IMR-90 (cell line): ENCODE measurements at regions not wholly inside any gene's neighbourhood (a gene's known extent, or its start where the extent isn't known, plus 50 kb on each side); places are given as distances from the start of the nearest gene placed in this dataset.

ENCODE experiments used
- ATAC-seq: fragments of 200-7000 bp; cut with Tn5 transposase; 2 replicates; pipeline ENCODE4 v1.9.1; 2020; ENCODE audit warnings: low read depth, mild to moderate bottlenecking, moderate library complexity
- BruUV-seq: library from RNA; stranded (reverse); fragments of 400-500 nt; replicated peaks from 2 replicates; lab custom pipeline; 2021; lab: Mats Ljungman, UMichigan
- CTCF ChIA-PET: fragments of 300-600 bp; formaldehyde crosslinking; extraction: SDS; loops from one replicate; lab custom pipeline; 2021; ENCODE audit warnings: antibody characterized with exemption; lab: Yijun Ruan, JAX
- POLR2A ChIA-PET: fragments of 300-600 bp; sonication (Branson Sonifier 250); formaldehyde crosslinking; loops from one replicate; lab custom pipeline; 2022; ENCODE audit warnings: antibody characterized with exemption; ENCODE audit not compliant: unreplicated experiment; lab: Charles Lee
- DNase-seq: peaks from one replicate; pipeline ENCODE4 v3.0.0; 2013
- H2AFZ ChIP-seq: replicated peaks from 2 replicates; pipeline ENCODE3; 2013; ENCODE audit warnings: low read length, mild to moderate bottlenecking; ENCODE audit not compliant: poor library complexity
- H2AK5ac ChIP-seq: 2 replicates; pipeline ENCODE4 v1.6.1; 2013; ENCODE audit warnings: low read depth, low read length, inconsistent platforms
- H2AK9ac ChIP-seq: replicated peaks from 2 replicates; pipeline ENCODE3; 2013; ENCODE audit warnings: mild to moderate bottlenecking, low read depth, low read length, moderate library complexity; ENCODE audit not compliant: poor library complexity
- H2BK120ac ChIP-seq: 2 replicates; pipeline ENCODE4 v1.6.1; 2013; ENCODE audit warnings: low read depth, low read length, inconsistent platforms
- H2BK15ac ChIP-seq: 3 replicates; pipeline ENCODE4 v1.6.1; 2013; ENCODE audit warnings: low read depth, low read length, inconsistent platforms
- H2BK20ac ChIP-seq: 2 replicates; pipeline ENCODE4 v1.6.1; 2013; ENCODE audit warnings: low read depth, mild to moderate bottlenecking, inconsistent platforms, low read length, moderate library complexity
- H2BK5ac ChIP-seq: 2 replicates; pipeline ENCODE4 v1.6.1; 2013; ENCODE audit warnings: mild to moderate bottlenecking, low read depth, low read length, inconsistent platforms; ENCODE audit not compliant: poor library complexity, severe bottlenecking
- H3K14ac ChIP-seq: replicated peaks from 2 replicates; pipeline ENCODE4 v1.6.1; 2013; ENCODE audit warnings: low read depth, low read length, inconsistent platforms
- H3K18ac ChIP-seq: 2 replicates; pipeline ENCODE4 v1.6.1; 2013; ENCODE audit warnings: low read depth, low read length, control low read depth
- H3K23ac ChIP-seq: 2 replicates; pipeline ENCODE4 v1.6.1; 2013; ENCODE audit warnings: low read depth, low read length, inconsistent platforms
- H3K27ac ChIP-seq: 2 replicates; pipeline ENCODE4 v1.5.1; 2013; ENCODE audit warnings: mild to moderate bottlenecking, control low read depth, low read length; ENCODE audit not compliant: insufficient read depth
- H3K27me3 ChIP-seq: 2 replicates; pipeline ENCODE4 v1.6.1; 2013; ENCODE audit warnings: low read length; ENCODE audit not compliant: control insufficient read depth, insufficient read depth
- H3K36me3 ChIP-seq: 2 replicates; pipeline ENCODE4 v1.6.1; 2013; ENCODE audit warnings: low read length, mixed read lengths; ENCODE audit not compliant: control insufficient read depth, insufficient read depth
- H3K4ac ChIP-seq: 2 replicates; pipeline ENCODE4 v1.6.1; 2013; ENCODE audit warnings: low read depth, low read length, inconsistent platforms
- H3K4me1 ChIP-seq: 2 replicates; pipeline ENCODE4 v1.6.1; 2013; ENCODE audit warnings: low read length, mixed read lengths; ENCODE audit not compliant: control insufficient read depth, insufficient read depth
- H3K4me2 ChIP-seq: 2 replicates; pipeline ENCODE4 v1.6.1; 2013; ENCODE audit warnings: low read depth, mild to moderate bottlenecking, control low read depth, low read length, moderate library complexity
- H3K4me3 ChIP-seq: 2 replicates; pipeline ENCODE4 v1.5.1; 2013; ENCODE audit warnings: low read depth, mild to moderate bottlenecking, control low read depth, low read length, moderate library complexity; ENCODE audit not compliant: insufficient read depth
- H3K56ac ChIP-seq: 2 replicates; pipeline ENCODE4 v1.6.1; 2013; ENCODE audit warnings: low read length, inconsistent platforms; ENCODE audit not compliant: insufficient read depth; ENCODE audit errors: extremely low read depth
- H3K79me1 ChIP-seq, 2 experiments: 2 replicates each; pipeline ENCODE4 v1.6.1; 2013; ENCODE audit warnings: low read length in 2 of 2, inconsistent platforms in 1 of 2, low read depth in 1 of 2
- H3K9ac ChIP-seq: 2 replicates; pipeline ENCODE4 v1.6.1; 2013; ENCODE audit warnings: low read depth, low read length, control low read depth
- H3K9me1 ChIP-seq: 2 replicates; pipeline ENCODE4 v1.6.1; 2013; ENCODE audit warnings: low read length, inconsistent platforms; ENCODE audit not compliant: insufficient read depth
- H3K9me3 ChIP-seq: 2 replicates; pipeline ENCODE4 v1.6.1; 2013; ENCODE audit warnings: low read length; ENCODE audit not compliant: control insufficient read depth, insufficient read depth
- H4K20me1 ChIP-seq: 2 replicates; pipeline ENCODE4 v1.6.1; 2013; ENCODE audit warnings: low read length, inconsistent platforms; ENCODE audit not compliant: insufficient read depth
- H4K5ac ChIP-seq: 2 replicates; pipeline ENCODE4 v1.6.1; 2013; ENCODE audit warnings: mild to moderate bottlenecking, low read depth, low read length, control low read depth
- H4K8ac ChIP-seq, 2 experiments: 2 replicates each; pipeline ENCODE4 v1.6.1; 2013; ENCODE audit warnings: low read depth in 2 of 2, low read length in 2 of 2, control low read depth in 1 of 2, inconsistent platforms in 1 of 2
- H4K91ac ChIP-seq: 2 replicates; pipeline ENCODE4 v1.6.1; 2013; ENCODE audit warnings: low read depth, low read length, inconsistent platforms; ENCODE audit not compliant: insufficient read depth
- CEBPB ChIP-seq: IDR thresholded peaks from 2 replicates; pipeline ENCODE4 v1.6.1; 2012; ENCODE audit warnings: low read depth, low read length, improper control_type of control experiment
- CHD1 ChIP-seq: IDR thresholded peaks from 2 replicates; pipeline ENCODE4 v1.6.1; 2012; ENCODE audit warnings: low read depth, low read length, improper control_type of control experiment
- FOS ChIP-seq: fragments of 150-350 bp; IDR thresholded peaks from 2 replicates; pipeline ENCODE4 v1.6.1; 2016; ENCODE audit warnings: low read depth, low read length
- MAFK ChIP-seq: IDR thresholded peaks from 2 replicates; pipeline ENCODE4 v1.6.1; 2012; ENCODE audit warnings: low read depth, low read length, improper control_type of control experiment
- MAZ ChIP-seq: IDR thresholded peaks from 2 replicates; pipeline ENCODE4 v1.6.1; 2012; ENCODE audit warnings: low read depth, mild to moderate bottlenecking, low read length, improper control_type of control experiment, moderate library complexity, borderline replicate concordance
- POLR2A ChIP-seq: IDR thresholded peaks from 2 replicates; pipeline ENCODE4 v1.6.1; 2012; ENCODE audit warnings: mild to moderate bottlenecking, low read depth, low read length
- RAD21 ChIP-seq: IDR thresholded peaks from 2 replicates; pipeline ENCODE4 v1.6.1; 2012; ENCODE audit warnings: low read length, improper control_type of control experiment
- RCOR1 ChIP-seq: IDR thresholded peaks from 2 replicates; pipeline ENCODE4 v1.6.1; 2012; ENCODE audit warnings: mild to moderate bottlenecking, low read length, improper control_type of control experiment; ENCODE audit not compliant: insufficient replicate concordance
- SMC3 ChIP-seq: fragments of 150-350 bp; IDR thresholded peaks from 2 replicates; pipeline ENCODE4 v1.6.1; 2016; ENCODE audit warnings: low read depth, mild to moderate bottlenecking, antibody characterized with exemption, low read length, moderate library complexity
- WGBS, 2 experiments: methylation state at CpG; one replicate each; pipeline versions ENCODE4 v1.1.5 to v1.1.7; 2013; ENCODE audit warnings: missing lambda C conversion rate in 2 of 2; ENCODE audit not compliant: insufficient read length in 1 of 2; ENCODE audit errors: extremely low coverage in 2 of 2; 5-methylcytosine and 5-hydroxymethylcytosine counted together
- dilution Hi-C: fragments of 300-500 bp; cut with HindIII; formaldehyde crosslinking; loops from one replicate; pipeline ENCODE4 v1.14.3; 2018; ENCODE audit warnings: low sequenced_read_pairs; ENCODE audit not compliant: unreplicated experiment
- in situ Hi-C: fragments of 300-500 bp; cut with MboI; formaldehyde crosslinking; loops from 3 replicates; pipeline ENCODE4 v1.14.3; 2019; ENCODE audit warnings: low sequenced_read_pairs, inconsistent platforms, mixed read lengths
- intact Hi-C: fragments of 100-400 bp; cut with micrococcal nuclease; formaldehyde crosslinking; loops from 2 replicates; pipeline ENCODE4 v1.10.0; 2022
- TF ChIP-seq, protein P1 (sequence below): fragments of 150-350 bp; IDR thresholded peaks from 2 replicates; pipeline ENCODE4 v1.6.1; 2016; ENCODE audit warnings: low read depth, mild to moderate bottlenecking, low read length, moderate library complexity, borderline replicate concordance

DNA sequence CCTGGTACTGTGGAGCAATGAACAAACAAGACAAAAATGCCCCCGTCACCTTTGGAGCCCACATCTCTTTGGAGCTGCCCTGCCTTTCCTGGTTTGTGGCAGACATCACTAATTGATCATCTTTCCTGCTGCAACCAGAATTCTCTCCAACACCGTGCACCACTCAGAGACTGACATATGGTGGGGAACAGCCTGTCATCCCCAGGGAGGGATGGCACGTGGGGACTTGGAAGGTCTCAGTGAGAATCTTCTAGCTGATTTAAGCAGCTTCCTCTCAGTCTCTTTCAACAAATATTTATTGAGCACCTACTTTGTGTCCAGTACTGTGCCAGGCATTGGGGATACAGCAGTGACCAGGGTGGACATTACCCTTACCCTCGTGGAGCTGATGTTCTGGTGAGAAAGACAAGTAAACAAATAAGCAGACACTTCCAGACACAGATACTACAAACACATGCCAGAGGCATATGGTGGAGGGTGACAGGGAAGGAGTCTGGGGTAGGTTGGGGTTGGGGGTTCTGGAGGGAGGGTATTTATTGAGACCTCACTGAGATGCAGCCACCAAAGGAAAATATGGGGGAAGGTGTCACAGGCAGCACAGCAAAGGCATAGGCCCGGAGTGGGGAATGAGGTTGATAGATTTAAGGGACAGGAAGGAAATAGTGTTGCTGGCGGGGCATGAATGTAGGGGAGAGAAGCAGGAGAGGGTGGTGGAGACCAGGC is 82.3 kb downstream of the CEBPB start:
- Histone ChIP-seq H4K5ac (peak overlapping the region; percentile 8; the same call in 1 of the 2 replicates), H3K4ac (peak overlapping the region; percentile 52; the same call in 1 of the 2 replicates), H2BK15ac (peak overlapping the region; percentile 53; the same call in 1 of the 3 replicates), H3K14ac (0 out of 2 replicates have a peak overlapping the region, but pooled peaks have one; percentile 0), H2BK120ac (peak overlapping the region; percentile 68), H3K27ac (no peak overlapping the region), H3K4me2 (no peak overlapping the region), H3K4me3 (no peak overlapping the region), H3K79me1 (no peaks in the 10 kb centered on the region), H3K9me3 (no peaks in the 10 kb centered on the region), H3K4me1 (no peaks in the 10 kb centered on the region; the same call in 1 of the 2 replicates), H2BK5ac (no peak overlapping the region), H3K9ac (no peak overlapping the region), H3K18ac (no peak overlapping the region), H3K9me1 (no peaks in the 10 kb centered on the region; the same call in 1 of the 2 replicates), H2AK5ac (peak overlapping the region; percentile 74), H3K23ac (no peak overlapping the region), H2AK9ac (peak overlapping the region; percentile 31), H3K27me3 (no peaks in the 10 kb centered on the region), H3K36me3 (no peaks in the 10 kb centered on the region), H2AFZ (peak overlapping the region; percentile 38), H4K91ac (peak overlapping the region; percentile 21; the same call in 1 of the 2 replicates), H2BK20ac (no peak overlapping the region; the same call in 1 of the 2 replicates), H4K20me1 (no peaks in the 10 kb centered on the region; the same call in 1 of the 2 replicates), H3K56ac (no peak overlapping the region), H4K8ac (no peak overlapping the region; a peak in 1 of 4 replicates)
- BruUV-seq: no TSS peak
- peak; percentile 11; the same call in 1 of the 2 replicates for ATAC-seq
- DNase-seq: no peak
- TF ChIP-seq MAFK: no peak
- no peak for TF ChIP-seq CEBPB
- no peak for TF ChIP-seq RAD21
- no peak for TF ChIP-seq SMC3
- no peak for TF ChIP-seq FOS
- TF ChIP-seq, protein P1, sequence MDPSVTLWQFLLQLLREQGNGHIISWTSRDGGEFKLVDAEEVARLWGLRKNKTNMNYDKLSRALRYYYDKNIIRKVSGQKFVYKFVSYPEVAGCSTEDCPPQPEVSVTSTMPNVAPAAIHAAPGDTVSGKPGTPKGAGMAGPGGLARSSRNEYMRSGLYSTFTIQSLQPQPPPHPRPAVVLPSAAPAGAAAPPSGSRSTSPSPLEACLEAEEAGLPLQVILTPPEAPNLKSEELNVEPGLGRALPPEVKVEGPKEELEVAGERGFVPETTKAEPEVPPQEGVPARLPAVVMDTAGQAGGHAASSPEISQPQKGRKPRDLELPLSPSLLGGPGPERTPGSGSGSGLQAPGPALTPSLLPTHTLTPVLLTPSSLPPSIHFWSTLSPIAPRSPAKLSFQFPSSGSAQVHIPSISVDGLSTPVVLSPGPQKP: no peak
- TF ChIP-seq MAZ: no peak
- TF ChIP-seq CHD1: no peak
- no peak for TF ChIP-seq POLR2A
- TF ChIP-seq RCOR1: no peak
- WGBS, 2 experiments: 70% methylated on average over 3 of the region's 6 CpGs; no CpG with 5 or more reads in 1 of the 2 experiments
- CTCF ChIA-PET: no interaction called here
- intact Hi-C loops (no loop called here), dilution Hi-C loops (no loop called here), in situ Hi-C loops (no loop called here)
- POLR2A ChIA-PET: interaction anchor here (0.5 kb wide), 1 partner anchor 289 kb away, joined by 5 read pairs; no protein-coding TSS in a partner anchor
